GM12864 (cell line): ENCODE measurements at regions not wholly inside any gene's neighbourhood (a gene's known extent, or its start where the extent isn't known, plus 50 kb on each side); places are given as distances from the start of the nearest gene placed in this dataset.
"Not testable (repeated sequence)": the region's sequence is repeated elsewhere in the genome, so short reads cannot be mapped to it uniquely, and the experiment has no call there.

ENCODE experiments used
- DNase-seq: peaks from one replicate; pipeline ENCODE4 v3.0.0-alpha.2; 2011; ENCODE audit warnings: low read depth
- H3K4me3 ChIP-seq: 2 replicates; pipeline ENCODE4 v1.5.1; 2011; ENCODE audit warnings: mild to moderate bottlenecking, low read depth, low read length, control low read depth
- CTCF ChIP-seq: IDR thresholded peaks from 2 replicates; pipeline ENCODE4 v1.5.1; 2011; ENCODE audit warnings: low read depth, mild to moderate bottlenecking, moderate library complexity, low read length, control low read depth, inconsistent platforms; ENCODE audit errors: missing control alignments

- H3K4me3 ChIP-seq = no peak overlapping the region
- peak; percentile 73 for TF ChIP-seq CTCF
- no peak for DNase-seq
Observed at GRCh38 chr16:85528528-85529387, 84.4 kb upstream of the GSE1 start.

- DNase-seq = no peak
- H3K4me3 ChIP-seq = no peak overlapping the region
- TF ChIP-seq CTCF = no peak
Observed at GRCh38 chr16:85529489-85530369, 83.4 kb upstream of the GSE1 start.

GRCh38 chr16:85530370-85530739, 82.8 kb upstream of the GSE1 start:
- DNase-seq = no peak
- no peak for TF ChIP-seq CTCF
- no peak overlapping the region for H3K4me3 ChIP-seq

- TF ChIP-seq CTCF = no peak
- DNase-seq = no peak
- no peak overlapping the region for H3K4me3 ChIP-seq
Observed at GRCh38 chr16:85531516-85531915, 81.6 kb upstream of the GSE1 start.

GRCh38 chr16:85532147-85532546, 81.0 kb upstream of the GSE1 start:
- no peak overlapping the region for H3K4me3 ChIP-seq
- TF ChIP-seq CTCF = no peak
- DNase-seq = no peak

GRCh38 chr16:85533593-85533992, 79.5 kb upstream of the GSE1 start:
- H3K4me3 ChIP-seq, DNase-seq: not testable (repeated sequence)

- no peak for DNase-seq
- H3K4me3 ChIP-seq = no peak overlapping the region
- TF ChIP-seq CTCF = no peak
Observed at GRCh38 chr16:85534536-85535351, 78.4 kb upstream of the GSE1 start.
